Caco-2 (cell line): ENCODE measurements at regions not wholly inside any gene's neighbourhood (a gene's known extent, or its start where the extent isn't known, plus 50 kb on each side); places are given as distances from the start of the nearest gene placed in this dataset.

Source experiments
- BruUV-seq: library from RNA; stranded (reverse); fragments of 400-500 nt; replicated peaks from 2 replicates; lab custom pipeline; 2021; lab: Mats Ljungman, UMichigan
- CTCF ChIA-PET: fragments of 300-600 bp; sonication (Branson Sonifier 250); formaldehyde crosslinking; loops from one replicate; lab custom pipeline; 2022; ENCODE audit warnings: antibody characterized with exemption; lab: Charles Lee
- POLR2A ChIA-PET: fragments of 300-600 bp; sonication (Branson Sonifier 250); formaldehyde crosslinking; loops from one replicate; lab custom pipeline; 2022; ENCODE audit warnings: antibody characterized with exemption; lab: Charles Lee
- DNase-seq, 2 experiments: peaks; one replicate each; pipeline versions ENCODE4 v3.0.0 to v3.0.0-alpha.2; 2020 to 2022
- H3K27me3 ChIP-seq: replicated peaks from 2 replicates; pipeline ENCODE4 v1.6.0; 2011; ENCODE audit warnings: low read length; ENCODE audit not compliant: control insufficient read depth, insufficient read depth
- H3K36me3 ChIP-seq: 2 replicates; pipeline ENCODE4 v1.5.1; 2011; ENCODE audit warnings: low read length; ENCODE audit not compliant: control insufficient read depth, insufficient read depth
- H3K4me1 ChIP-seq: fragments of 250-450 bp; sonication (Bioruptor Pico); 2 replicates; pipeline ENCODE4 v1.5.1; 2020; ENCODE audit warnings: mild to moderate bottlenecking
- H3K4me3 ChIP-seq: 2 replicates; pipeline ENCODE4 v1.5.1; 2011; ENCODE audit warnings: low read depth, mild to moderate bottlenecking, control low read depth, low read length
- H3K9me3 ChIP-seq: fragments of 250-450 bp; sonication (Bioruptor Pico); 2 replicates; pipeline ENCODE4 v1.5.1; 2020; ENCODE audit warnings: mild to moderate bottlenecking, moderate library complexity
- H3K27ac Mint-ChIP-seq: one replicate; pipeline ENCODE4 v1.8.0; 2022; ENCODE audit warnings: mixed read lengths; ENCODE audit not compliant: unreplicated experiment
- H3K27me3 Mint-ChIP-seq: one replicate; pipeline ENCODE4 v1.8.0; 2022; ENCODE audit warnings: mixed read lengths; ENCODE audit not compliant: insufficient read depth, unreplicated experiment
- H3K36me3 Mint-ChIP-seq: one replicate; pipeline ENCODE4 v1.8.0; 2022; ENCODE audit warnings: mild to moderate bottlenecking, mixed read lengths; ENCODE audit not compliant: insufficient read depth, unreplicated experiment
- H3K4me1 Mint-ChIP-seq: one replicate; pipeline ENCODE4 v1.8.0; 2022; ENCODE audit warnings: low read depth, mixed read lengths; ENCODE audit not compliant: unreplicated experiment
- H3K4me3 Mint-ChIP-seq: one replicate; pipeline ENCODE4 v1.8.0; 2022; ENCODE audit warnings: mild to moderate bottlenecking, moderate library complexity, mixed read lengths; ENCODE audit not compliant: unreplicated experiment
- H3K9me3 Mint-ChIP-seq: one replicate; pipeline ENCODE4 v1.8.0; 2022; ENCODE audit warnings: mixed read lengths; ENCODE audit not compliant: unreplicated experiment
- CTCF ChIP-seq, 2 experiments: fragments of 200-600 bp in 1 of 2; IDR thresholded peaks; 1 replicate in 1 of 2; 2 replicates in 1 of 2; pipeline versions ENCODE4 v1.5.1 to v1.8.0; 2011 to 2022; ENCODE audit warnings: antibody characterized with exemption in 1 of 2, control low read depth in 1 of 2, inconsistent platforms in 1 of 2, low read depth in 1 of 2, low read length in 1 of 2, mild to moderate bottlenecking in 1 of 2, moderate library complexity in 1 of 2; ENCODE audit not compliant: insufficient read depth in 1 of 2, severe bottlenecking in 1 of 2, unreplicated experiment in 1 of 2
- intact Hi-C: fragments of 100-400 bp; cut with micrococcal nuclease; formaldehyde crosslinking; loops from one replicate; pipeline ENCODE4 v1.10.0; 2022; ENCODE audit not compliant: unreplicated experiment

GRCh38 chr3:86653661-86654205, 337.2 kb downstream of the VGLL3 start:
- Histone ChIP-seq H3K4me3 (no peak overlapping the region), H3K36me3 (no peaks in the 10 kb centered on the region), H3K4me1 (peaks cover 11% of the 10 kb centered on the region), H3K9me3 (0 out of 2 replicates have a peak, but pooled peaks cover 3% of the 10 kb centered on the region), H3K27me3 (no peaks in the 10 kb centered on the region)
- ChIA-PET CTCF (no interaction called here), POLR2A (no interaction called here)
- Mint-ChIP-seq H3K27ac (no peak overlapping the region), H3K4me3 (no peak overlapping the region), H3K27me3 (peaks cover 4% of the 10 kb centered on the region), H3K4me1 (no peaks in the 10 kb centered on the region), H3K9me3 (no peaks in the 10 kb centered on the region), H3K36me3 (no peaks in the 10 kb centered on the region)
- no peak for DNase-seq
- BruUV-seq = no TSS peak
- intact Hi-C loops = no loop called here
- no peak for TF ChIP-seq CTCF (IDR thresholded peaks at IDR 0.05; ENCODE audit: insufficient read depth in 1 of 2, low read depth in 1 of 2, low read length in 1 of 2, severe bottlenecking in 1 of 2, unreplicated experiment in 1 of 2)

GRCh38 chr3:86648087-86648486, 342.9 kb downstream of the VGLL3 start:
- Mint-ChIP-seq H3K27me3 (no peaks in the 10 kb centered on the region), H3K27ac (no peak overlapping the region), H3K4me1 (no peaks in the 10 kb centered on the region), H3K36me3 (no peaks in the 10 kb centered on the region), H3K9me3 (no peaks in the 10 kb centered on the region), H3K4me3 (no peak overlapping the region)
- ChIA-PET POLR2A (no interaction called here), CTCF (no interaction called here)
- BruUV-seq = no TSS peak
- TF ChIP-seq CTCF (IDR thresholded peaks at IDR 0.05; ENCODE audit: insufficient read depth in 1 of 2, low read depth in 1 of 2, low read length in 1 of 2, severe bottlenecking in 1 of 2, unreplicated experiment in 1 of 2) = no peak
- Histone ChIP-seq H3K4me3 (no peak overlapping the region), H3K4me1 (peaks cover 2% of the 10 kb centered on the region), H3K27me3 (no peaks in the 10 kb centered on the region), H3K36me3 (no peaks in the 10 kb centered on the region), H3K9me3 (no peaks in the 10 kb centered on the region)
- DNase-seq = no peak
- intact Hi-C loops = no loop called here

- H3K36me3 Mint-ChIP-seq = no peaks in the 10 kb centered on the region
- H3K4me3 ChIP-seq = no peak overlapping the region
- no TSS peak for BruUV-seq
- no peaks in the 10 kb centered on the region for H3K4me1 ChIP-seq
- CTCF ChIA-PET = no interaction called here
- TF ChIP-seq CTCF (IDR thresholded peaks at IDR 0.05; ENCODE audit: insufficient read depth in 1 of 2, low read depth in 1 of 2, low read length in 1 of 2, severe bottlenecking in 1 of 2, unreplicated experiment in 1 of 2) = no peak
- no peaks in the 10 kb centered on the region for H3K4me1 Mint-ChIP-seq
- no peaks in the 10 kb centered on the region for H3K36me3 ChIP-seq
- POLR2A ChIA-PET = no interaction called here
- H3K27me3 Mint-ChIP-seq = no peaks in the 10 kb centered on the region
- no peak overlapping the region for H3K27ac Mint-ChIP-seq
- H3K9me3 ChIP-seq = no peaks in the 10 kb centered on the region
- H3K4me3 Mint-ChIP-seq = no peak overlapping the region
- H3K27me3 ChIP-seq = no peaks in the 10 kb centered on the region
- no peaks in the 10 kb centered on the region for H3K9me3 Mint-ChIP-seq
- intact Hi-C loops = no loop called here
- no peak for DNase-seq
Observed at GRCh38 chr3:86645756-86646155, 345.2 kb downstream of the VGLL3 start.
